WTC11 (cell line): ENCODE measurements at regions not wholly inside any gene's neighbourhood (a gene's known extent, or its start where the extent isn't known, plus 50 kb on each side); places are given as distances from the start of the nearest gene placed in this dataset.

ENCODE experiments used
- ATAC-seq: fragments of 200-7000 bp; cut with Tn5 transposase; 2 replicates; pipeline ENCODE4 v1.10.0; 2021; ENCODE audit warnings: mild to moderate bottlenecking, moderate library complexity
- CTCF ChIA-PET: fragments of 300-600 bp; sonication (Branson Sonifier 250); formaldehyde crosslinking; loops from one replicate; lab custom pipeline; 2021; ENCODE audit warnings: antibody characterized with exemption; lab: Charles Lee
- POLR2A ChIA-PET: fragments of 350-600 bp; sonication (Branson Sonifier 250); formaldehyde crosslinking; loops from one replicate; lab custom pipeline; 2021; ENCODE audit warnings: antibody characterized with exemption; lab: Charles Lee
- DNase-seq: peaks from one replicate; pipeline ENCODE4 v3.0.0; 2021; ENCODE audit warnings: low spot score
- H3K27ac Mint-ChIP-seq: 2 replicates; pipeline ENCODE4 v1.8.0; 2021; ENCODE audit warnings: mixed read lengths
- H3K27me3 Mint-ChIP-seq: 2 replicates; pipeline ENCODE4 v1.8.0; 2021; ENCODE audit warnings: low read depth, mild to moderate bottlenecking, moderate library complexity, mixed read lengths
- H3K36me3 Mint-ChIP-seq: 2 replicates; pipeline ENCODE4 v1.8.0; 2021; ENCODE audit warnings: mixed read lengths
- H3K4me1 Mint-ChIP-seq: 2 replicates; pipeline ENCODE4 v1.8.0; 2022; ENCODE audit warnings: mixed read lengths
- H3K4me3 Mint-ChIP-seq: 2 replicates; pipeline ENCODE4 v1.8.0; 2021; ENCODE audit warnings: mild to moderate bottlenecking, moderate library complexity, mixed read lengths
- H3K9me3 Mint-ChIP-seq: 2 replicates; pipeline ENCODE4 v1.8.0; 2021; ENCODE audit warnings: mixed read lengths
- CBFB ChIP-seq: sonication (generic); formaldehyde crosslinking; IDR thresholded peaks from 2 replicates; pipeline ENCODE4 v1.8.1; 2022; ENCODE audit warnings: mild to moderate bottlenecking, low read depth, missing genetic modification reagents
- ELF4 ChIP-seq: sonication (generic); formaldehyde crosslinking; IDR thresholded peaks from 2 replicates; pipeline ENCODE4 v1.8.1; 2022; ENCODE audit warnings: low read depth, mild to moderate bottlenecking, moderate library complexity, missing genetic modification reagents
- GABPB1 ChIP-seq: sonication (generic); formaldehyde crosslinking; IDR thresholded peaks from 2 replicates; pipeline ENCODE4 v1.8.1; 2023; ENCODE audit warnings: mild to moderate bottlenecking, missing genetic modification reagents
- GTF2I ChIP-seq: fragments of 250-450 bp; sonication (Bioruptor Pico); conservative IDR thresholded peaks from 2 replicates; pipeline ENCODE4 v1.4.0; 2021; ENCODE audit warnings: mild to moderate bottlenecking
- IRF2 ChIP-seq: sonication (generic); formaldehyde crosslinking; IDR thresholded peaks from 2 replicates; pipeline ENCODE4 v1.8.0; 2022; ENCODE audit warnings: low read depth, missing genetic modification reagents, borderline replicate concordance
- NFE2L1 ChIP-seq: sonication (generic); formaldehyde crosslinking; IDR thresholded peaks from 2 replicates; pipeline ENCODE4 v1.8.1; 2023; ENCODE audit warnings: missing genetic modification reagents
- NR3C1 ChIP-seq: sonication (generic); formaldehyde crosslinking; conservative IDR thresholded peaks from 2 replicates; pipeline ENCODE4 v1.8.1; 2023; ENCODE audit warnings: low read depth, mild to moderate bottlenecking, missing genetic modification reagents
- RORB ChIP-seq: fragments of 250-450 bp; sonication (Bioruptor Pico); IDR thresholded peaks from 2 replicates; pipeline ENCODE4 v1.9.0; 2021; ENCODE audit warnings: mild to moderate bottlenecking
- ZNF263 ChIP-seq: sonication (generic); formaldehyde crosslinking; IDR thresholded peaks from 2 replicates; pipeline ENCODE4 v1.8.1; 2022; ENCODE audit warnings: low read depth, mild to moderate bottlenecking, moderate library complexity, missing genetic modification reagents
- TF ChIP-seq, protein P1 (sequence below): sonication (generic); formaldehyde crosslinking; IDR thresholded peaks from 2 replicates; pipeline ENCODE4 v1.8.1; 2023; ENCODE audit warnings: mild to moderate bottlenecking, missing genetic modification reagents, moderate library complexity
- TF ChIP-seq, protein P2 (sequence below): sonication (generic); formaldehyde crosslinking; IDR thresholded peaks from 2 replicates; pipeline ENCODE4 v1.8.0; 2022; ENCODE audit warnings: mild to moderate bottlenecking, missing genetic modification reagents
- TF ChIP-seq, protein P3 (sequence below): fragments of 250-450 bp; sonication (Bioruptor Pico); IDR thresholded peaks from 2 replicates; pipeline ENCODE4 v2.1.2; 2022; ENCODE audit warnings: mild to moderate bottlenecking, moderate library complexity
- TF ChIP-seq, protein P4 (sequence below): sonication (generic); formaldehyde crosslinking; IDR thresholded peaks from 2 replicates; pipeline ENCODE4 v1.8.1; 2023; ENCODE audit warnings: mild to moderate bottlenecking, missing genetic modification reagents
- TF ChIP-seq, protein P5 (sequence below): sonication (generic); formaldehyde crosslinking; IDR thresholded peaks from 2 replicates; pipeline ENCODE4 v1.8.0; 2022; ENCODE audit warnings: mild to moderate bottlenecking, missing genetic modification reagents
- TF ChIP-seq, protein P6 (sequence below): sonication (generic); formaldehyde crosslinking; IDR thresholded peaks from 2 replicates; pipeline ENCODE4 v1.8.1; 2022; ENCODE audit warnings: missing genetic modification reagents, borderline replicate concordance
- TF ChIP-seq, protein P7 (sequence below): fragments of 250-450 bp; sonication (Bioruptor Pico); IDR thresholded peaks from 2 replicates; pipeline ENCODE4 v1.9.0; 2021; ENCODE audit warnings: moderate library complexity, mild to moderate bottlenecking, inconsistent platforms, borderline replicate concordance
- TF ChIP-seq, protein P8 (sequence below): fragments of 200-600 bp; IDR thresholded peaks from 2 replicates; pipeline ENCODE4 v1.8.0; 2022; ENCODE audit warnings: antibody characterized with exemption
- TF ChIP-seq, protein P9 (sequence below): sonication (generic); formaldehyde crosslinking; IDR thresholded peaks from 2 replicates; pipeline ENCODE4 v1.8.0; 2023; ENCODE audit warnings: missing genetic modification reagents
- TF ChIP-seq, protein P10 (sequence below): sonication (generic); formaldehyde crosslinking; IDR thresholded peaks from 2 replicates; pipeline ENCODE4 v1.8.1; 2023; ENCODE audit warnings: mild to moderate bottlenecking, missing genetic modification reagents

DNA sequence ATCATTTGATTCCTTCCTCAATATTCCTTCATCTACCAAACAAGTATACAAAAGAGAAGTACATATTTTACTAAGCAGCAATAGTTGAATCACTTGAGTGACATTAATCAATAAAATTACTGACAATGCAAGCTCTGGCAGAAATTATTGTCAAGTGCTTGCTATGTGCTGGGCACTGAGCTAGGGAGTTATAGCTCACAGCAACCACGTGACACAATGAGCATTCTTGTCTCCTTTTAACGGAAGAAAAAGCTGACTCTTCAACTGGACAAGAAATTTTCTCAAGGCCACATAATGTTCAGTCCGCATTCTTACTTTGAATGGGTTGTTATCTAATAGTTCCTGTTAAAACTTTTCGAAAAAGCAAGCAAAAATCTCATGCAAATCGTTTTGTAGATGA lies 500.1 kb downstream of the PYDC2 start:
- no peak for ATAC-seq
- Mint-ChIP-seq H3K27ac (peak overlapping the region; percentile 69; the same call in 1 of the 2 replicates), H3K4me1 (peaks cover 65% of the 10 kb centered on the region), H3K4me3 (no peak overlapping the region), H3K9me3 (no peaks in the 10 kb centered on the region), H3K36me3 (no peaks in the 10 kb centered on the region), H3K27me3 (no peaks in the 10 kb centered on the region; the same call in 1 of the 2 replicates)
- CTCF ChIA-PET = no interaction called here
- POLR2A ChIA-PET = no interaction called here
- TF ChIP-seq, protein P1, sequence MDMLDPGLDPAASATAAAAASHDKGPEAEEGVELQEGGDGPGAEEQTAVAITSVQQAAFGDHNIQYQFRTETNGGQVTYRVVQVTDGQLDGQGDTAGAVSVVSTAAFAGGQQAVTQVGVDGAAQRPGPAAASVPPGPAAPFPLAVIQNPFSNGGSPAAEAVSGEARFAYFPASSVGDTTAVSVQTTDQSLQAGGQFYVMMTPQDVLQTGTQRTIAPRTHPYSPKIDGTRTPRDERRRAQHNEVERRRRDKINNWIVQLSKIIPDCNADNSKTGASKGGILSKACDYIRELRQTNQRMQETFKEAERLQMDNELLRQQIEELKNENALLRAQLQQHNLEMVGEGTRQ (CRISPR knock-in tag) = peak; percentile 44; the same call in 1 of the 2 replicates
- TF ChIP-seq, protein P2, sequence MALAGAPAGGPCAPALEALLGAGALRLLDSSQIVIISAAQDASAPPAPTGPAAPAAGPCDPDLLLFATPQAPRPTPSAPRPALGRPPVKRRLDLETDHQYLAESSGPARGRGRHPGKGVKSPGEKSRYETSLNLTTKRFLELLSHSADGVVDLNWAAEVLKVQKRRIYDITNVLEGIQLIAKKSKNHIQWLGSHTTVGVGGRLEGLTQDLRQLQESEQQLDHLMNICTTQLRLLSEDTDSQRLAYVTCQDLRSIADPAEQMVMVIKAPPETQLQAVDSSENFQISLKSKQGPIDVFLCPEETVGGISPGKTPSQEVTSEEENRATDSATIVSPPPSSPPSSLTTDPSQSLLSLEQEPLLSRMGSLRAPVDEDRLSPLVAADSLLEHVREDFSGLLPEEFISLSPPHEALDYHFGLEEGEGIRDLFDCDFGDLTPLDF (CRISPR knock-in tag) = no peak
- DNase-seq = no peak

DNA sequence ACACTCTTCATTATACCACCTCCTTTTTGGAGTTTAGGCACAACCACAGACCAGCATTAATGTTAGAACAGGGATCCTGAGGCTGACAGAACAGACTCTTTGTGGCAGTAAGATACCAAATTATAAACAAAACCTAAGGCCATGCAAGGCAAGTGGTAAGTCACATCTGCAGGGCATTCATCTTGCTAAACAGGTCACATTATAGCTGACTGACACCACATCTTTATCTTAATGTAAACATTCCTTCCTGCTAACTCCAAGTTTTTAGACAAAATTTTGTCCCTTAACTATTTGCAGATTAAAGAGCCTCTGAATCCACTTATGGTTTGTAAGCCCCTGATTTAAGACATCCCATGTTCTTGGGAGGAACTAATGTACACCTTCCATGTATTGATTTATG lies 500.6 kb downstream of the PYDC2 start:
- peaks cover 66% of the 10 kb centered on the region for H3K4me1 Mint-ChIP-seq
- TF ChIP-seq, protein P3, sequence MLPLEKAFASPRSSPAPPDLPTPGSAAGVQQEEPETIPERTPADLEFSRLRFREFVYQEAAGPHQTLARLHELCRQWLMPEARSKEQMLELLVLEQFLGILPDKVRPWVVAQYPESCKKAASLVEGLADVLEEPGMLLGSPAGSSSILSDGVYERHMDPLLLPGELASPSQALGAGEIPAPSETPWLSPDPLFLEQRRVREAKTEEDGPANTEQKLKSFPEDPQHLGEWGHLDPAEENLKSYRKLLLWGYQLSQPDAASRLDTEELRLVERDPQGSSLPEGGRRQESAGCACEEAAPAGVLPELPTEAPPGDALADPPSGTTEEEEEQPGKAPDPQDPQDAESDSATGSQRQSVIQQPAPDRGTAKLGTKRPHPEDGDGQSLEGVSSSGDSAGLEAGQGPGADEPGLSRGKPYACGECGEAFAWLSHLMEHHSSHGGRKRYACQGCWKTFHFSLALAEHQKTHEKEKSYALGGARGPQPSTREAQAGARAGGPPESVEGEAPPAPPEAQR (CRISPR knock-in tag) = no peak
- TF ChIP-seq, all 79 proteins: peak for 0
- Mint-ChIP-seq H3K36me3 (no peaks in the 10 kb centered on the region), H3K4me3 (no peak overlapping the region), H3K9me3 (no peaks in the 10 kb centered on the region), H3K27ac (peak overlapping the region; percentile 69; the same call in 1 of the 2 replicates), H3K27me3 (no peaks in the 10 kb centered on the region; the same call in 1 of the 2 replicates)
- ChIA-PET POLR2A (no interaction called here), CTCF (no interaction called here)
- no peak for DNase-seq
- no peak for ATAC-seq

DNA sequence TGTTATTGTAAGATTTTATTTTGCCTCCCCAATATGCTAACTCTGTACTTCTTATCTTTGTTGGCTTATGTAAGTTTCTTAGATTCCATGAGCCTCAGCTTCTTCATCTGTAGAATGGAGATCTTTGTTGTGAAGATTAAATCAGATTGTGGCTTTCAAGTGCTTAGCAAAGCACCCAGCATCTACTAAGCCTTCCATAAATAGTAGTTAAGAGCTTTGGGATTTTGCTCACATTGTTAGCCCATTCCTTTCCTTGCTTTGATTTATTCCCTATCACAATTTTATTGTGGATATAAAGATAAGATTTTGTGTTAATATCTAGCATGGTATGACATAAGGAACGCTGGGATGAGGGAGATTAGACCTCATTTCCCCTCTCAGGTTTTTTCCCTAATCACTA lies 501.4 kb downstream of the PYDC2 start:
- Mint-ChIP-seq H3K27ac (peak overlapping the region; percentile 35; the same call in 1 of the 2 replicates), H3K9me3 (no peaks in the 10 kb centered on the region), H3K36me3 (no peaks in the 10 kb centered on the region), H3K27me3 (no peaks in the 10 kb centered on the region; the same call in 1 of the 2 replicates), H3K4me3 (no peak overlapping the region), H3K4me1 (peaks cover 59% of the 10 kb centered on the region)
- no peak for DNase-seq
- POLR2A ChIA-PET = no interaction called here
- CTCF ChIA-PET = no interaction called here
- no peak for ATAC-seq
- TF ChIP-seq CBFB (no peak), IRF2 (CRISPR knock-in tag) (no peak), GABPB1 (CRISPR knock-in tag) (no peak), RORB (no peak), GTF2I (CRISPR knock-in tag) (no peak), NR3C1 (CRISPR knock-in tag) (no peak), ZNF263 (no peak), NFE2L1 (CRISPR knock-in tag) (no peak), ELF4 (CRISPR knock-in tag) (no peak)
- TF ChIP-seq, protein P4, sequence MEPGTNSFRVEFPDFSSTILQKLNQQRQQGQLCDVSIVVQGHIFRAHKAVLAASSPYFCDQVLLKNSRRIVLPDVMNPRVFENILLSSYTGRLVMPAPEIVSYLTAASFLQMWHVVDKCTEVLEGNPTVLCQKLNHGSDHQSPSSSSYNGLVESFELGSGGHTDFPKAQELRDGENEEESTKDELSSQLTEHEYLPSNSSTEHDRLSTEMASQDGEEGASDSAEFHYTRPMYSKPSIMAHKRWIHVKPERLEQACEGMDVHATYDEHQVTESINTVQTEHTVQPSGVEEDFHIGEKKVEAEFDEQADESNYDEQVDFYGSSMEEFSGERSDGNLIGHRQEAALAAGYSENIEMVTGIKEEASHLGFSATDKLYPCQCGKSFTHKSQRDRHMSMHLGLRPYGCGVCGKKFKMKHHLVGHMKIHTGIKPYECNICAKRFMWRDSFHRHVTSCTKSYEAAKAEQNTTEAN (CRISPR knock-in tag) = no peak
- TF ChIP-seq, protein P5, sequence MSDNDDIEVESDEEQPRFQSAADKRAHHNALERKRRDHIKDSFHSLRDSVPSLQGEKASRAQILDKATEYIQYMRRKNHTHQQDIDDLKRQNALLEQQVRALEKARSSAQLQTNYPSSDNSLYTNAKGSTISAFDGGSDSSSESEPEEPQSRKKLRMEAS = no peak
- TF ChIP-seq, protein P6, sequence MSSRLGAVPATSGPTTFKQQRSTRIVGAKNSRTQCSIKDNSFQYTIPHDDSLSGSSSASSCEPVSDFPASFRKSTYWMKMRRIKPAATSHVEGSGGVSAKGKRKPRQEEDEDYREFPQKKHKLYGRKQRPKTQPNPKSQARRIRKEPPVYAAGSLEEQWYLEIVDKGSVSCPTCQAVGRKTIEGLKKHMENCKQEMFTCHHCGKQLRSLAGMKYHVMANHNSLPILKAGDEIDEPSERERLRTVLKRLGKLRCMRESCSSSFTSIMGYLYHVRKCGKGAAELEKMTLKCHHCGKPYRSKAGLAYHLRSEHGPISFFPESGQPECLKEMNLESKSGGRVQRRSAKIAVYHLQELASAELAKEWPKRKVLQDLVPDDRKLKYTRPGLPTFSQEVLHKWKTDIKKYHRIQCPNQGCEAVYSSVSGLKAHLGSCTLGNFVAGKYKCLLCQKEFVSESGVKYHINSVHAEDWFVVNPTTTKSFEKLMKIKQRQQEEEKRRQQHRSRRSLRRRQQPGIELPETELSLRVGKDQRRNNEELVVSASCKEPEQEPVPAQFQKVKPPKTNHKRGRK (CRISPR knock-in tag) = no peak
- TF ChIP-seq, protein P7, sequence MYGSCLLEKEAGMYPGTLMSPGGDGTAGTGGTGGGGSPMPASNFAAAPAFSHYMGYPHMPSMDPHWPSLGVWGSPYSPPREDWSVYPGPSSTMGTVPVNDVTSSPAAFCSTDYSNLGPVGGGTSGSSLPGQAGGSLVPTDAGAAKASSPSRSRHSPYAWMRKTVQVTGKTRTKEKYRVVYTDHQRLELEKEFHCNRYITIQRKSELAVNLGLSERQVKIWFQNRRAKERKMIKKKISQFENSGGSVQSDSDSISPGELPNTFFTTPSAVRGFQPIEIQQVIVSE (CRISPR knock-in tag) = no peak
- TF ChIP-seq, protein P8, sequence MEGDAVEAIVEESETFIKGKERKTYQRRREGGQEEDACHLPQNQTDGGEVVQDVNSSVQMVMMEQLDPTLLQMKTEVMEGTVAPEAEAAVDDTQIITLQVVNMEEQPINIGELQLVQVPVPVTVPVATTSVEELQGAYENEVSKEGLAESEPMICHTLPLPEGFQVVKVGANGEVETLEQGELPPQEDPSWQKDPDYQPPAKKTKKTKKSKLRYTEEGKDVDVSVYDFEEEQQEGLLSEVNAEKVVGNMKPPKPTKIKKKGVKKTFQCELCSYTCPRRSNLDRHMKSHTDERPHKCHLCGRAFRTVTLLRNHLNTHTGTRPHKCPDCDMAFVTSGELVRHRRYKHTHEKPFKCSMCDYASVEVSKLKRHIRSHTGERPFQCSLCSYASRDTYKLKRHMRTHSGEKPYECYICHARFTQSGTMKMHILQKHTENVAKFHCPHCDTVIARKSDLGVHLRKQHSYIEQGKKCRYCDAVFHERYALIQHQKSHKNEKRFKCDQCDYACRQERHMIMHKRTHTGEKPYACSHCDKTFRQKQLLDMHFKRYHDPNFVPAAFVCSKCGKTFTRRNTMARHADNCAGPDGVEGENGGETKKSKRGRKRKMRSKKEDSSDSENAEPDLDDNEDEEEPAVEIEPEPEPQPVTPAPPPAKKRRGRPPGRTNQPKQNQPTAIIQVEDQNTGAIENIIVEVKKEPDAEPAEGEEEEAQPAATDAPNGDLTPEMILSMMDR = no peak
- TF ChIP-seq, protein P9, sequence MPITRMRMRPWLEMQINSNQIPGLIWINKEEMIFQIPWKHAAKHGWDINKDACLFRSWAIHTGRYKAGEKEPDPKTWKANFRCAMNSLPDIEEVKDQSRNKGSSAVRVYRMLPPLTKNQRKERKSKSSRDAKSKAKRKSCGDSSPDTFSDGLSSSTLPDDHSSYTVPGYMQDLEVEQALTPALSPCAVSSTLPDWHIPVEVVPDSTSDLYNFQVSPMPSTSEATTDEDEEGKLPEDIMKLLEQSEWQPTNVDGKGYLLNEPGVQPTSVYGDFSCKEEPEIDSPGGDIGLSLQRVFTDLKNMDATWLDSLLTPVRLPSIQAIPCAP (CRISPR knock-in tag) = no peak
- TF ChIP-seq, protein P10, sequence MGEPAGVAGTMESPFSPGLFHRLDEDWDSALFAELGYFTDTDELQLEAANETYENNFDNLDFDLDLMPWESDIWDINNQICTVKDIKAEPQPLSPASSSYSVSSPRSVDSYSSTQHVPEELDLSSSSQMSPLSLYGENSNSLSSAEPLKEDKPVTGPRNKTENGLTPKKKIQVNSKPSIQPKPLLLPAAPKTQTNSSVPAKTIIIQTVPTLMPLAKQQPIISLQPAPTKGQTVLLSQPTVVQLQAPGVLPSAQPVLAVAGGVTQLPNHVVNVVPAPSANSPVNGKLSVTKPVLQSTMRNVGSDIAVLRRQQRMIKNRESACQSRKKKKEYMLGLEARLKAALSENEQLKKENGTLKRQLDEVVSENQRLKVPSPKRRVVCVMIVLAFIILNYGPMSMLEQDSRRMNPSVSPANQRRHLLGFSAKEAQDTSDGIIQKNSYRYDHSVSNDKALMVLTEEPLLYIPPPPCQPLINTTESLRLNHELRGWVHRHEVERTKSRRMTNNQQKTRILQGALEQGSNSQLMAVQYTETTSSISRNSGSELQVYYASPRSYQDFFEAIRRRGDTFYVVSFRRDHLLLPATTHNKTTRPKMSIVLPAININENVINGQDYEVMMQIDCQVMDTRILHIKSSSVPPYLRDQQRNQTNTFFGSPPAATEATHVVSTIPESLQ (CRISPR knock-in tag) = no peak
